Muscle of back (tissue), 3 donors: ENCODE measurements at regions not wholly inside any gene's neighbourhood (a gene's known extent, or its start where the extent isn't known, plus 50 kb on each side); places are given as distances from the start of the nearest gene placed in this dataset.
"Not testable (repeated sequence)": the region's sequence is repeated elsewhere in the genome, so short reads cannot be mapped to it uniquely, and the experiment has no call there.

ENCODE experiments used
- DNase-seq, 3 donors: peaks; one replicate each; pipeline versions ENCODE4 v3.0.0 to v3.0.0-alpha.2; 2013

- DNase-seq: not testable (repeated sequence)
Measured at GRCh38 chrX:152507168-152507567, 56.1 kb upstream of the GABRA3 start.

GRCh38 chrX:152520653-152521052 lies 69.5 kb upstream of the GABRA3 start:
- no peak for DNase-seq

GRCh38 chrX:152528193-152528592 lies 77.1 kb upstream of the GABRA3 start:
- DNase-seq: no peak

- DNase-seq: no peak
Measured at GRCh38 chrX:152530967-152531366, 79.9 kb upstream of the GABRA3 start.

GRCh38 chrX:152537373-152537772 lies 86.3 kb upstream of the GABRA3 start:
- peak; percentile 3 to 55 (median 27) for DNase-seq

GRCh38 chrX:152573866-152574265 lies 63.8 kb upstream of the GABRQ start:
- DNase-seq: peak in 1 of 3 donors; percentile 1

GRCh38 chrX:152575331-152575730 lies 62.4 kb upstream of the GABRQ start:
- DNase-seq: no peak

GRCh38 chrX:152587523-152587922 lies 50.2 kb upstream of the GABRQ start:
- DNase-seq: not testable (repeated sequence)
